Fibroblast of the aortic adventitia (primary cell): ENCODE measurements at regions not wholly inside any gene's neighbourhood (a gene's known extent, or its start where the extent isn't known, plus 50 kb on each side); places are given as distances from the start of the nearest gene placed in this dataset.

Source experiments
- DNase-seq: peaks from one replicate; pipeline ENCODE4 v3.0.0-alpha.2; 2010; ENCODE audit warnings: low read depth
- H3K4me3 ChIP-seq: 2 replicates; pipeline ENCODE4 v1.5.1; 2011; ENCODE audit warnings: low read depth, mild to moderate bottlenecking, control low read depth, low read length, moderate library complexity
- TF ChIP-seq, protein P1 (sequence below): IDR thresholded peaks from 2 replicates; pipeline ENCODE4 v1.5.1; 2011; ENCODE audit warnings: mild to moderate bottlenecking, low read length, control low read depth, inconsistent platforms; ENCODE audit not compliant: insufficient read depth

DNA sequence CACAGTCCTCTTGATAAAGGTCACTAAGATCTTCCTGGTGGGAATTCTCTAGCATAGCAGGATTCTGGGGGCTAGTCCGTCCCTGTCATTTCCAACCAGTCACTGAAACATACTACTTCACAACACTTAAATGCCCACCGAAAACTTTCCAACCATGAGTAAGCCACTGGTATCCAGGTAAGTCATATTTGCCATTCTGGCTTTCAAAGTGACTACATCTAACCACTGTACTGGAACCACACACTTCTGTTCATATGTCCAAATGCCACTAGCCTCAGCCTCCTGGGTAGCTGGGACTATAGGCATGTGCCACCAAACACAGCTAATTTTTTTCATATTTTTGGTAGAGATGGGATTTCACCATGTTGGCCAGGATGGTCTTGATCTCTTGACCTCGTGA is 64.3 kb upstream of the VANGL1 start:
- DNase-seq = no peak
- no peak overlapping the region for H3K4me3 ChIP-seq
- TF ChIP-seq, protein P1, sequence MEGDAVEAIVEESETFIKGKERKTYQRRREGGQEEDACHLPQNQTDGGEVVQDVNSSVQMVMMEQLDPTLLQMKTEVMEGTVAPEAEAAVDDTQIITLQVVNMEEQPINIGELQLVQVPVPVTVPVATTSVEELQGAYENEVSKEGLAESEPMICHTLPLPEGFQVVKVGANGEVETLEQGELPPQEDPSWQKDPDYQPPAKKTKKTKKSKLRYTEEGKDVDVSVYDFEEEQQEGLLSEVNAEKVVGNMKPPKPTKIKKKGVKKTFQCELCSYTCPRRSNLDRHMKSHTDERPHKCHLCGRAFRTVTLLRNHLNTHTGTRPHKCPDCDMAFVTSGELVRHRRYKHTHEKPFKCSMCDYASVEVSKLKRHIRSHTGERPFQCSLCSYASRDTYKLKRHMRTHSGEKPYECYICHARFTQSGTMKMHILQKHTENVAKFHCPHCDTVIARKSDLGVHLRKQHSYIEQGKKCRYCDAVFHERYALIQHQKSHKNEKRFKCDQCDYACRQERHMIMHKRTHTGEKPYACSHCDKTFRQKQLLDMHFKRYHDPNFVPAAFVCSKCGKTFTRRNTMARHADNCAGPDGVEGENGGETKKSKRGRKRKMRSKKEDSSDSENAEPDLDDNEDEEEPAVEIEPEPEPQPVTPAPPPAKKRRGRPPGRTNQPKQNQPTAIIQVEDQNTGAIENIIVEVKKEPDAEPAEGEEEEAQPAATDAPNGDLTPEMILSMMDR = no peak

DNA sequence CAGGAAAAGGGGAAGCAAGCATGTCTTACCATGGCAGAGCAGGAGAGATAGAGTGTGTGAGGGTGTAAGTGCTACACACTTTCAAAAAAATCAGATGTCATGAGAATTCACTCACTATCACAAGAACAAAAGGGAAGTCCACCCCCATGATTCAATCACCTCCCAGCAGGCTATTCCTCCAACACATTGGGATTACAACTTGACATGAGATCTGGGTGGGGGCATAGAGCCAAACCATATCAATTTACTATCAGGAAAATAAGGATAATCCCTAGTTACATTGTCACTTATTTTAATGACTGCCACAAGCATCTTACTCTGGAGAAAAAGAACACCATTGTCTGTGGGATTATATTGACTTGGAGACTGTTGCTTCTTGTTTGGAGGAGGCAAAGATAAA is 66.1 kb upstream of the VANGL1 start:
- no peak for DNase-seq
- H3K4me3 ChIP-seq = no peak overlapping the region
- TF ChIP-seq, protein P1 = no peak

GRCh38 chr1:115572710-115573109 is 69.1 kb upstream of the VANGL1 start:
- H3K4me3 ChIP-seq = no peak overlapping the region
- TF ChIP-seq, protein P1 = no peak
- DNase-seq = no peak

DNA sequence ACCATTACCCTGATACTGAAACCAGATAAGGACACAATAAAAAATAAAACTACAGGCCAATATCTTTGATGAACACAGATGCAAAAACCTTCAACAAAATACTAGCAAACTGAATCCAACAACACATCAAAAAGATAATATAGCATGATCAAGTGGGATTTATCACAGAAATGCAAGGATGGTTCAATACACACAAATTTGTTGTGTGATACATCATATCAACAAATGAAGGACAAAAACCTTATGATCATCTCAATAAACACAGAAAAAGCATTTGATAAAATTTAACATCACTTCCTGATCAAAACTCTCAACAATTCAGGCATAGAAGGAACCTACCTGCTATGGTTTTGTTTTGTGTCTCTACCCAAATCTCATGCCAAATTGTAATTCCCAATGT is 74.3 kb upstream of the VANGL1 start:
- no peak for DNase-seq
- no peak overlapping the region for H3K4me3 ChIP-seq
- TF ChIP-seq, protein P1 = no peak

DNA sequence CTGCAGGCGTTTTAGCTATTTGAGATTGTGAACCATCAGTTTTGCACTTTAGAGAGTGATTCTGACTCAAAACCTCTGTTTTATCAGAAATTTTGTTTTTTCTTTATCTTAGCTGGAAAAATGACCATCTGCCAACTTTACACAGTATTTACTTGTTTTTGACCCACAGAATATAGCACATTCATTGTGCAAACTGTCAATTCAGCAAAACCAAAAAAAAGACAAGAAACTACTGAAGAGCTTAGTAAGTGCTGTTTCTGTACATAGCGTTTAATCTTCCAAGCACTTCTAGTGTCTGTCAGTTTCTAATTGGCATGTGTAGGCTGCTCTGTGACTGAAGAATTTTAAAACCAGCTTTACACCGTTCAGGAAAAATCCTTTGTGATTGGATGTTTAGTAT is 76.0 kb upstream of the VANGL1 start:
- TF ChIP-seq, protein P1 = no peak
- no peak overlapping the region for H3K4me3 ChIP-seq
- no peak for DNase-seq

DNA sequence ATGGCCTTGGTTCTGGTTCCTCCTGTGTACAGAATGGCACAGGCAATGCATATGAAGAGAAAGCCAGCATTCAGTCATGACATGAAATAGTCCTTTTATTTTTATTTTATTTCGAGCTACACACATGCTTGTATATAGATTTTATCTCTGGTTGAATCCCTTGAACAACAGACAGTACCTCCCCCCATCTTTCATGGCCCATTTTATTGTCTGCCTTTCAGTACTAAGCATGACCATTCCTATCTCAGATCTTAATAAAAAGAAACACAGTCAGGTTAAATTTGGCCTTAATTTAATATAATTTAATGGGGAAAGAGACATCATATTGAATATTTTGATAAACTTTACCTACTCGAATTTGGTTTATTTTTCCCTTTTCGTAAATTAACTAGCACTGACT is 76.4 kb upstream of the VANGL1 start:
- TF ChIP-seq, protein P1 = no peak
- no peak for DNase-seq
- H3K4me3 ChIP-seq = no peak overlapping the region

DNA sequence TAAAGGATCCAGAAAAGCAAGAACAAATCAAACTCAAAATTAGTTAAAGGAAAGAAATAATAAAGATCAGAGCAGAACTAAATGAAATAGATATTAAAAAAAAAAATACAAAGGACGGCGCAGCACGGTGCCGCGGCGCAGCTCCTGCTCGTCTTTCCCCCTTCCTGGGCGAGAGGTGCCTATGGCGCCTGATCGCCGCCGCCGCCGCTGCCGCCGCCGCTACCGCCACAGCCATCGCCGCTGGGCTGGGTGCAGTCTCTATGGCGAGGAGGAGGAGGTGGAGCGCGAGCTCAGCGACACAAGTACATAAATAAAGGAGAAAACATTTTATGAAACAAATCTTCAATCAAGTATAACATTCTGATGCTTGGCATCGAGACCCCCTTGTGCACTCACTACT is 77.6 kb upstream of the VANGL1 start:
- TF ChIP-seq, protein P1 = no peak
- no peak overlapping the region for H3K4me3 ChIP-seq
- DNase-seq = no peak
